Esophagus squamous epithelium (tissue), 4 donors: ENCODE measurements at regions not wholly inside any gene's neighbourhood (a gene's known extent, or its start where the extent isn't known, plus 50 kb on each side); places are given as distances from the start of the nearest gene placed in this dataset.

Experiments used
- CTCF ChIP-seq, 6 experiments: fragments of 450-650 bp in 4 of 6; fragments of 200-600 bp in 2 of 6; sonication (generic) in 2 of 6; IDR thresholded peaks; one replicate each; pipeline ENCODE4 v1.5.1; 2016 to 2019; ENCODE audit warnings: antibody characterized with exemption in 6 of 6, mild to moderate bottlenecking in 4 of 6, moderate library complexity in 4 of 6
- POLR2A ChIP-seq, 4 donors: fragments of 450-650 bp; IDR thresholded peaks; one replicate each; pipeline ENCODE4 v1.6.1; 2017; ENCODE audit warnings: antibody characterized with exemption in 4 of 4, mild to moderate bottlenecking in 4 of 4, moderate library complexity in 3 of 4

GRCh38 chr18:78919956-78920355 lies 59.7 kb upstream of the SALL3 start:
- TF ChIP-seq CTCF (IDR thresholded peaks at IDR 0.05) (no peak), POLR2A (IDR thresholded peaks at IDR 0.05) (no peak)
